ENCODE measurements at regions not wholly inside any gene's neighbourhood (a gene's known extent, or its start where the extent isn't known, plus 50 kb on each side); places are given as distances from the start of the nearest gene placed in this dataset.

DNA sequence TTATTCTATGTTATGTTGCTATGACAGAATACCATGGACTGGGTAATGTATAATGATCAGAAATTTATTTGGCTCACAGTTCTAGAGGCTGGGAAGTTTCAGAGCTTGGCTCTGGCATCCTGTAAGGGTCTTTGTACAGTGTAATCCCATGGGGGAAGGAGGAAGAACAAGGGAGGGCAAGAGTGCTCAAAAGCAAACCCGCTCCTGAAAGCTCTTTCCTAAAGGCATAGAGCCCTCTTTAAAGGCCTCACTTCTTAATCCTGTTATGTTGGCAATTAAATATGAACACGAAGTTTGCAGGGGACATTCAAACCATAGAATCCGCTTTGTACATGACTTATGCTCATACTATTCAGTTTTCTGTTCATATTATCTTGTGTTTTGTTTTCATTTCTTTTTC is 191.3 kb upstream of the CTSO start:
- DNase-seq (ENCODE audit: low spot score), result no peak
- in situ Hi-C loops (cut with MboI; ENCODE audit: low sequenced_read_pairs, unreplicated experiment), result no loop called here
- no peak for TF ChIP-seq CTCF (IDR thresholded peaks at IDR 0.05; ENCODE audit: borderline replicate concordance, control extremely low read depth, extremely low read depth, insufficient read depth, missing control alignments)

DNA sequence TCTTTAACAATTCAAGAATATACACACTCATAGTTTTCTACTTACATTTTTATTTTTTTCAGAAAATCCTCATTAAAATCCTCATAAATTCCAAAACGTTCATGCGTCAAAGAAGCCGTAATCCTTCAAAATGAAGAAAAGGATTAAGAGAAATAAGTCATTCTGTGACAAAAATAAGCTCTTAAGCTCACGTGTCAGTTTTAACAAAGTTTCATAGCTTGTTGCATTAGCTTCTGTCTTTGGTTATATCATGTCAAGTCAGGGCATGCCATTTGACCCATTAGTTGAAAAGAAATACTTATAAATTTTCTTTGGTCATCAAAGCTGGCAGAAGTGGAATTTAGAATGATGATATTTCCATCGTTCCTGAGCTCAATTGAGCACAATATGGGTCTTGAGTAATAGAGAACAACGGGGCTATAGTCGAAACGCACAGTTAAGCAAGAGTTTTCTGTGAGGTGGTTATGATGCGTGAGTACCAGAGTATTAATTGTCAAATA is 185.2 kb upstream of the CTSO start:
- in situ Hi-C loops (cut with MboI; ENCODE audit: low sequenced_read_pairs, unreplicated experiment), result no loop called here
- no peak for TF ChIP-seq CTCF (IDR thresholded peaks at IDR 0.05; ENCODE audit: borderline replicate concordance, control extremely low read depth, extremely low read depth, insufficient read depth, missing control alignments)
- no peak for DNase-seq (ENCODE audit: low spot score)

DNA sequence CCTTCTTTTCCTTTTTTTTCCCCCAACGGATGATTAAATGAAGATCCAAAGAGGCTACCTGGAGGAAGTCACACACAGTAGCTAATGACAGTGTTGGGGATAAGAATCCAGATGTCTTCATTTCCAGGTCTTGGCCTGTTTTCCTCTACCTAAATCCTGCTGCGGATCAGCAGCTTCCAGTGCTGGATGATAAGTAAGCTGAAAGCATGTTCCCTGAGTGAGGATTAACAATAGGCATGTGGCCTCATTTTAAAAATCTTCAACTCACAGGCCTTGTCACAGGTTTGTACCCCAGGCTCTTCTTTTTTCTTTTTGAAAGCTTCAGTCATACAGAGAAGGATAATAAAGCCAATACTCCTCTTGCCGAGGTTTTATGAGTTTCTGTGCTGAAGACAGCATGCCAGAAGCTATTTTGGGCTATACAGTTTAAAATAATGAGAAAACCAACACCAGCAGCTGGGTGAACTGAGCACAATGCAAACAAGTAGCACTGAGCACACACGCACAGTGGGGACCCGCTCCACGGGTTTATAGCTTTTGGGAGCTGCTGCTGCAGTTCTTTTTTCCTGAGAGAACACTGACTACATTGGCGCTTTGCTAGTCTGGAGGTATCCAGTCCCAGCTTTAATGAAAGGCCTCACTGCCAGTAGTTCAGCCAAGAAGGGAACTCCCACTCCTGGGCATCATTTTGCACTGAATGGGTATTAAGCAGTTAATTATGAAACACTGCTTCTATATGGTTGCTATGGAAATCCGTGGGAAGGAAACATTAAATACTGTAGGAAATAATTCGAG is 184.2 kb upstream of the CTSO start:
- DNase-seq (ENCODE audit: low spot score), result no peak
- in situ Hi-C loops (cut with MboI; ENCODE audit: low sequenced_read_pairs, unreplicated experiment), result no loop called here
- TF ChIP-seq CTCF (IDR thresholded peaks at IDR 0.05; ENCODE audit: borderline replicate concordance, control extremely low read depth, extremely low read depth, insufficient read depth, missing control alignments), result no peak

DNA sequence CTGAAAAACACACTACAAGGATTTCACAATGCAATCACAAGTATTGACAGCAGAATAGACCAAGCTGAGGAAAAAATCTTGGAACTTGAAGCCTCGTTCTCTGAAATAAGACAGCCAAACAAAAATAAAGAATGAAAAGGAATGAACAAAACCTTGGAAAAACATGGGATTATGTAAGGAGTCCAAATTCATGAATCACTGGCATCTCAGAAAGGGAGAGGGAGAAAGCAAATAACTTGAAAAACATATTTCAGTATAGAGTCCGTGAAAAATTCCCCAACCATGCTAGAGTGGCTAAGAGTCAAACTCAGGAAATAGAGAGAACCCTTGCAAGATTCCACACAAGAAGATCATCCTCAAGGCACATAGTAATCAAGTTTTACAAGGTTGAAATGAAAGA is 178.5 kb upstream of the CTSO start:
- no peak for TF ChIP-seq CTCF (IDR thresholded peaks at IDR 0.05; ENCODE audit: borderline replicate concordance, control extremely low read depth, extremely low read depth, insufficient read depth, missing control alignments)
- DNase-seq (ENCODE audit: low spot score), result no peak
- in situ Hi-C loops (cut with MboI; ENCODE audit: low sequenced_read_pairs, unreplicated experiment), result no loop called here

- in situ Hi-C loops (cut with MboI; ENCODE audit: low sequenced_read_pairs, unreplicated experiment), result no loop called here
- TF ChIP-seq CTCF (IDR thresholded peaks at IDR 0.05; ENCODE audit: borderline replicate concordance, control extremely low read depth, extremely low read depth, insufficient read depth, missing control alignments), result no peak
These were observed 174.9 kb upstream of the CTSO start for GRCh38 chr4:156128616-156129015.

DNA sequence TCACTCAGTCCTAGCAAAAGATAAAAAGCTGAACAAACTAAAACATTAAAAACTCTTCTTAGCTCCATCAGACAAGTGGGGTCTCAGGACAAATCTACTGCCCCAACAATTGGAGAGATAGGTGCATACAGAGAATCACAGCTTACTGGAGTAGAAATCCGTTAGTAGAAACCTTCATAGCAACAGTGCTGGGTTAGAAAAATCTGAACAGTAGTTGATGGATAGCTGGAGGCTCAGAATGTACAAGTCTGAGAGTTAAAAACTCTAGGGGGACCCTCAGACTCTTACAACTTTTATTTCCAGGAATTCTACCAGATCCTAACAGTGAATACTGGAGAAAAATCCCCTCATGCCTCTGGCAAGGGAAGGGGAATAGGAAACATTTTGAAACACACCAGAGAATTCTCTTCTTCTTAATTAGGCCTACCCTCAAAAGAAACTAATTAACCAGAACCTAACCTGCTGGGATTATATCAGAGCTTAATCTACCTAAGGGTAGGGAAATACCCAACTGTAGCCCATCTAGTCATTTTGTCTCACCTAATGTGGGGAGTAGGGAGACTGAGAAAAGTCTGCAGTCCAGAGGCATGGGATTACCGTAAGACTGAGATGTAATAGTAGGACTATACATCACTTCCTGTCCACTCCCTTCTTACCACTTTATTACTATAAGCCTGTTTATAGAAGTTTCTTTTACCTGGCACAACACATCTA is 165.0 kb upstream of the CTSO start:
- TF ChIP-seq CTCF (IDR thresholded peaks at IDR 0.05; ENCODE audit: borderline replicate concordance, control extremely low read depth, extremely low read depth, insufficient read depth, missing control alignments), result no peak
- in situ Hi-C loops (cut with MboI; ENCODE audit: low sequenced_read_pairs, unreplicated experiment), result no loop called here
- no peak for DNase-seq (ENCODE audit: low spot score)

More at GRCh38 chr4:156128616-156129015, 174.9 kb upstream of the CTSO start:
- no peak for DNase-seq (ENCODE audit: low spot score)
